G401 (cell line): ENCODE measurements at regions not wholly inside any gene's neighbourhood (a gene's known extent, or its start where the extent isn't known, plus 50 kb on each side); places are given as distances from the start of the nearest gene placed in this dataset.
A peak's percentile ranks its signal among the peaks of the same experiment; 100 is the strongest.

ENCODE experiments used
- DNase-seq: peaks from one replicate; pipeline ENCODE4 v3.0.0-alpha.2; 2015; ENCODE audit warnings: low spot score
- in situ Hi-C: cut with HindIII; loops from 2 replicates; pipeline ENCODE4 v1.10.0; 2016; ENCODE audit warnings: low sequenced_read_pairs, mixed read lengths

- DNase-seq = no peak
- in situ Hi-C loops = no loop called here
Observed at GRCh38 chr7:18343047-18343446, 152.5 kb upstream of the HDAC9 start.

- DNase-seq = no peak
- in situ Hi-C loops = no loop called here
Observed at GRCh38 chr7:18344536-18344935, 151.0 kb upstream of the HDAC9 start.

- DNase-seq = peak; percentile 80
- in situ Hi-C loops = no loop called here
Observed at GRCh38 chr7:18345641-18346234, 149.8 kb upstream of the HDAC9 start.

- in situ Hi-C loops = no loop called here
Observed at GRCh38 chr7:18347170-18347569, 148.4 kb upstream of the HDAC9 start.

GRCh38 chr7:18350678-18351077 is 144.9 kb upstream of the HDAC9 start:
- in situ Hi-C loops = no loop called here
- no peak for DNase-seq

More at GRCh38 chr7:18347170-18347569, 148.4 kb upstream of the HDAC9 start:
- no peak for DNase-seq

GRCh38 chr7:18352339-18353255 is 143.0 kb upstream of the HDAC9 start:
- in situ Hi-C loops = no loop called here
- peak; percentile 73 for DNase-seq

GRCh38 chr7:18353339-18353738 is 142.2 kb upstream of the HDAC9 start:
- no peak for DNase-seq
- in situ Hi-C loops = no loop called here

DNA sequence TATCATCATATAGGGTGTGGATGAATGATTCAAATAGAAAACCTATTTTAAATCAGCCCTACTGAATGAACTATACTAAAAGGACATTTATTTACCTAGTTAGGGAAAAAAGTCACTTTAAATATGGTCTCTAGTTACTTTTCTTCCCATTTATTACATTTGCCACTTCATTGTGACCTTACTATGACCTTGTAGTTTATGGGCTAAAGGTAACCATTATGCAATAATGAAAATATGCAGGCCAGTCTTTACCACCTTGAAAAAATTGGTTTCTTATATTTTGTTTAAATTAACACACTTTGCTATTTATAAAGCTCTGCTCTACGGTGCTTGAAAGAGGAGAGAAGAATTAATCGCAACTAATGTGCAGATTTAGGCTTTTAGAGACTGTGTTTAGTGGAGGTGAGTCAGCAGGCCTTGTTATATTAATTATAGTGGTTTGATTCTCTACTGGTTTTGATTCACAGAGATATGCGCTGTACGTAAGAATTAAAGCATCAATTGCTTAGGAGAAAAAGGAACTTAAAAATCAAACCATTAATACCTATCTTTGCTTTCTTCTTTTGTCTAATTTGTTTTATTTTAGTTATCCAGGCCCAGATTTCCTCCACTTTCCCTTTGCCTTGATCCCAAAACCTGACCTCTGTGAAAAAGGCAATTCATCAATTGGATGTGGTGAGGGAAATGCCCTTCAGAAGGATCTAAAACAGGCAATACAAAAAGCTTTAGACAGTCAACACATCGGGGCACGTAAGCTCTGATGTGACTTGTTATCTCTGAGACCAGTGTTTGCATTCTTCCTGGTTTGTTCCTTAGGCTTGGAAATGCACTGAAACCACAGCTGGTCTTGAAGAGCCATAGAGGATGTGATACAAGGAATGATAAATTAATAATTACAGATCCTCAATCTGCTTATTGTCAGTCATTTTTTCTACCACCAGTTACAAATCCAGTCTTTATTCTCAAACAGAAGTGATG is 141.2 kb upstream of the HDAC9 start:
- in situ Hi-C loops = no loop called here
- DNase-seq = no peak

- peak; percentile 57 for DNase-seq
- in situ Hi-C loops = no loop called here
Observed at GRCh38 chr7:18356191-18356645, 139.3 kb upstream of the HDAC9 start.

GRCh38 chr7:18357691-18358090 is 137.9 kb upstream of the HDAC9 start:
- in situ Hi-C loops = no loop called here
- DNase-seq = no peak

DNA sequence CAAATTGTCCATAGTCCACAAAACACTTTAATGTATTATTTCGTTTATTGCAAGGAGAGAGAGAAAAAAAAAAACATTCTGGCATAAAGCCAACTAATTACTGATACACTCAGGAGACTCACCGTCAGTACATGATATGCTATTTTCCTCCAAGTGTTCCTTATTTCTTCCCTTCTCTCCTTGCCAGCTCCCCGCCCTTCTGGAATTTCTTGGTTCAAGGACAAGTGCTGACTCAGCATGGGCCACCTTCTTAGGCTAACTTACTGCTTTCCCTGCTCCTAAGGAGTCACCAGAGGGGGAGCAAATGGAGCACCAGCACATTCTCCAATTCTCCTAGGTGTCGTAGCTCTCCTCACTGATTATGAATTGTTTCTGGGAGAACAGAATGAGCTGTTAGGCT is 133.8 kb upstream of the HDAC9 start:
- in situ Hi-C loops = no loop called here
- DNase-seq = no peak

DNA sequence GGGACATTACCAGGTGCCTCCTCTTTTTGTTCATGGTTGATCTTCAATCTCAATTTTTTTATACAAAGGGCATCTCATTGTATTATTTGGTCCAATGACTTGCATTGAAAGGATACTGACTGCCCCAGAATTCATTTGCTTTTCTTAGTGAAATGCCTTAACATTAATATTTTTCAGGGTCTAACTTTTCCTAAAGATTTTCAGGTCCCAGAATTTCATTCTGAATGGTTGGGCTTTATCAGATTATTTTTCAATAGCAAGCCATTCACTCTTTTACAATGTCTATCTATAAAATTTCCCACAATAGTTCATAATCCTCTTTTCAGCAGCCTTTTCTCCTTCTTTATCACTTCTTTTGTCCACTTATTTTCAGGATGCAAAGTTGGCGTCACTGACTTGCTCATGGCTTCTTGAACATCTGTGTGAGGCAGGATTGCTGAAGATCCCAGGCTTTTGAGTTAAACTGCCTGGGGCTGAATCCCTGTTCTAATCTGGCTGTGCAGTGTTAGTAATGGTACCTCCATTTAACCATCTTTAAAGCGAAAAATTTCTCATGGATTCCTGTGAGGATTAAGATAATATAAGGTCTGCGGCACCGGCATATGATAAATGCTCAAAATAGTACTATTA is 131.7 kb upstream of the HDAC9 start:
- no peak for DNase-seq
- in situ Hi-C loops = no loop called here

DNA sequence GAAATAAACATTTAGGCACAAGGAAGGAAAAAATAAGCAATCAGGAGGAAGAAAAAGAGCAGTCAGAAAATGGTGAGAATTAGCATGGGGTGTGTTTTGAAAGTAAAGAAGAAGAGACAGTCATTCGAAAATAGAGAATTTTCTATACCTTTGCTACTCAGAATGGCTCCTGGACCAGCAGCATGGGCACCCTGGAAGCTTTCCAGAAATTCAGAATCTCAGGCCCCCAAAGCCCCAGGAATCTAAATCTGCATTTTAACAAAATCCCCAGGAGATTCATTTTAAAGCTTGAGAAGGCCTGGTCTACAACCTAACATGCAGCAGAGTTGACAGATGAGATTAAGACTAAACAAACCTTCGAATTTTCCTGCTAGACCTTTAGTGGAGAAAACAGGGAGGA is 131.2 kb upstream of the HDAC9 start:
- in situ Hi-C loops = no loop called here
- DNase-seq = no peak

- in situ Hi-C loops = no loop called here
- no peak for DNase-seq
Observed at GRCh38 chr7:18366394-18366793, 129.2 kb upstream of the HDAC9 start.

DNA sequence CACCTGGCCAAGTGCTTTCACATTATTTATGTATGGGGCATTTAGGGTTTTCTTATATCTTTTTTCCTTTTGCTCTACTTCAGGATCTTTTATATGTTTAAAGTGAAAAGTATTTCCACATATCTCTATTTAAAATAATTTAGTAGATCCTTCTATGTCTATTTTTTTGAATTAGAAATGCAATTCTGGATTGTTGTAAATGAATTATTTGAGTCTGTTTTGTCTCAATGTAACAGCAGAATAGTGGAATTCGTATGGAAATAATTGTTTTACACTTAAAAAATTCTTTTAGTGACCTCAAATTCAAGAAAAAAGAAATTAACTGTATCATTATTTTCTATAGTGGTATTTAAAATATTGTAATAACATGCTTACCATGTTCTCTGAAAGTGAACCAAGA is 126.5 kb upstream of the HDAC9 start:
- DNase-seq = no peak
- in situ Hi-C loops = no loop called here

- DNase-seq = no peak
- in situ Hi-C loops = no loop called here
Observed at GRCh38 chr7:18370633-18371032, 124.9 kb upstream of the HDAC9 start.

DNA sequence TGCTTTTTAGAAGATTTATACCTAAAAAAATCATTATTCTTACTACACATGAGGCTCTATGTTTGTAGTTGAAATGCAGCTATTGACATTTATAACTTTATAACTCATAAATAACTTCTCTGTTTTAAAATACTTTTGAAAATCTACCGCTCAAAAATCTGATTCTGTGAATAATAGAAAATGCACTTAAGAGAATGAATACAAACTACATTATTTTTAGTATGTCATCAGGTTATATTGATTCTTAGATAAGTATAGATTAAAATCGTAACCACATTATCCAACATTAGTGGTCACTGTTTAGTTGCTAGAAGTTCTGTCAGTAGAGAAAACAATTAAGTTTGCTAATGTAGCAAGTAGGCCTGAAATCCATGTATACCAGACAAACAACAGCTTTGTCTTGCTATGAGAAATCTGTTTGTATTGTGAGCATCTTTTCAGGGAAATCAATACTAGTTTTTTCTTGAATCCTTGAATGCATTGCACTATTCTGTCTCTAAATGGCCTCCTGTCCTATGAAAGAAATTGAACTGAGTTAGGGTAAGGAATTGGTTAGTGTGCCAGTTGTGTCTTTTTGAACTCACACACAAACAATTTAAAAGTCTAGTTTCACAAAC is 116.5 kb upstream of the HDAC9 start:
- DNase-seq = no peak
- in situ Hi-C loops = no loop called here

GRCh38 chr7:18384491-18385143 is 110.9 kb upstream of the HDAC9 start:
- in situ Hi-C loops = no loop called here
- no peak for DNase-seq
